AG04450 (cell line): ENCODE measurements at regions not wholly inside any gene's neighbourhood (a gene's known extent, or its start where the extent isn't known, plus 50 kb on each side); places are given as distances from the start of the nearest gene placed in this dataset.

Experiments used
- CTCF ChIA-PET: fragments of 300-600, 350-600 bp; formaldehyde crosslinking; extraction: SDS; loops from one replicate; lab custom pipeline; 2022; ENCODE audit warnings: antibody characterized with exemption, inconsistent platforms; lab: Charles Lee
- POLR2A ChIA-PET: fragments of 350-600 bp; formaldehyde crosslinking; extraction: SDS; loops from one replicate; lab custom pipeline; 2021; ENCODE audit warnings: antibody characterized with exemption, inconsistent platforms; lab: Yijun Ruan, JAX
- DNase-seq: peaks from one replicate; pipeline ENCODE4 v3.0.0-alpha.2; 2011; ENCODE audit warnings: low read depth, low spot score
- H3K27ac ChIP-seq: one replicate; pipeline ENCODE4 v1.5.1; 2012; ENCODE audit warnings: low read depth, low read length, control low read depth
- H3K27me3 ChIP-seq: one replicate; pipeline ENCODE4 v1.6.0; 2012; ENCODE audit warnings: low read length; ENCODE audit not compliant: control insufficient read depth, insufficient read depth
- H3K4me3 ChIP-seq: 2 replicates; pipeline ENCODE4 v1.5.1; 2011; ENCODE audit warnings: mild to moderate bottlenecking, low read depth, low read length, control low read depth
- H3K9me3 ChIP-seq: 2 replicates; pipeline ENCODE4 v1.5.1; 2012; ENCODE audit warnings: low read length; ENCODE audit not compliant: control insufficient read depth, insufficient read depth
- CTCF ChIP-seq: IDR thresholded peaks from 2 replicates; pipeline ENCODE4 v1.5.1; 2011; ENCODE audit warnings: low read depth, low read length, control low read depth, inconsistent platforms

DNA sequence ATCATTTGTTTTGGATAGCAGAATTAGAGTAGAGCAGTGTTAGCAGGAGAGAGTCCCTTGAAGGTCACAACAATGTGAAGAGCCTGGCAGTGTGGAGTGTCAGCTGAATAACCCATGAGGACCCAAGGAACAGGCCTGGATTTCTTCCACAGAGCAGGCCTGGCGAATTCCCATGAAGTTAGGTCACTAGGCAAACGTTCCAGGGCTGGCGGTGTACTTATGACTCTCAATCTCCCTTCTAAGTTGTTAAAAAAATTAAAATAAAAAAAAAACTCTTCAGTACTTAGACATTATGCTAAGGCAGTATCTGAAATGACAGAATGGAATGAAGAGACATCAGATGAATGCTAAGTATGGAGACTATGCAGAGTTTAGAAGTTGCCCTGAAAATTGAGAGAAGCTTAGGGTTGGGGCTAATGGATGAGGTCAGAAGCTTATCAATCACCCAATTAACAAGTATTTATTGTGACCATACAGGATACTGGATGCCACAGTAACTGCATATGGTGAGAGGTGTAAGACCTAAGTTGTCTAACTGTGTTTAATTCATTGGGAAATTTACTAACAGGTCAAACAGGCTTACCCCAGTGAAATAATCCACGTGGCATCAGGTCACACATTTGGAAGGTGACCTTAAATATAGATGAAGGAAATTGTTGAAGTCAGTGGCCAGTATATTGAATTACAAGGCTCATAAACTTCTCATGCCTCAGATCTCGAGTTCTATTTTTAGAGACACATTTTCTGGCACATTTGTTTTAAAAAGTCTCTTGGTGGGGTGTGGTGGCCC is 126.2 kb upstream of the NRP1 start:
- POLR2A ChIA-PET, result no interaction called here
- Histone ChIP-seq H3K4me3 (no peak overlapping the region), H3K27me3 (no peaks in the 10 kb centered on the region), H3K27ac (no peak overlapping the region), H3K9me3 (no peaks in the 10 kb centered on the region)
- no peak for TF ChIP-seq CTCF
- CTCF ChIA-PET, result no interaction called here
- no peak for DNase-seq

DNA sequence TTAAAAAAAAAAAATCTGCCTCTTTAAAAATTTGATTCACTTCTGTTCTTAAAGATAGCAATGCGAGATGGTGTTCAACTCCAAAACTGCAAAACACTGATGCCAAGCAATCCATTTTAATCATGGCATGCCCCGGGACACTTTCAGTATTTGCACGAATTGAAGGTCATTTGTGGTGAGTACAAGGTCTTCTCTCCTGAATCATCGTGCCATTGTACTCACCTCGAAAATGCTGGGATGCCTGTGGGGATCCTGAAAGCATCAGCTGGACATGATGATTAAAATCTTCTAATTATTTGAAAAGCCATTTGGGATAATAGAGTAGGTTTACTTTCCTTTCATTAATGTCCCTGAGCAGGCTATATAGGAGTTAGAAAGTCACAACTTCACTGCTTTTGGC is 125.1 kb upstream of the NRP1 start:
- H3K9me3 ChIP-seq, result no peaks in the 10 kb centered on the region
- ChIA-PET POLR2A (no interaction called here), CTCF (no interaction called here)
- no peaks in the 10 kb centered on the region for H3K27me3 ChIP-seq
- H3K27ac ChIP-seq, result no peak overlapping the region
- no peak for TF ChIP-seq CTCF
- no peak overlapping the region for H3K4me3 ChIP-seq
- DNase-seq, result no peak

DNA sequence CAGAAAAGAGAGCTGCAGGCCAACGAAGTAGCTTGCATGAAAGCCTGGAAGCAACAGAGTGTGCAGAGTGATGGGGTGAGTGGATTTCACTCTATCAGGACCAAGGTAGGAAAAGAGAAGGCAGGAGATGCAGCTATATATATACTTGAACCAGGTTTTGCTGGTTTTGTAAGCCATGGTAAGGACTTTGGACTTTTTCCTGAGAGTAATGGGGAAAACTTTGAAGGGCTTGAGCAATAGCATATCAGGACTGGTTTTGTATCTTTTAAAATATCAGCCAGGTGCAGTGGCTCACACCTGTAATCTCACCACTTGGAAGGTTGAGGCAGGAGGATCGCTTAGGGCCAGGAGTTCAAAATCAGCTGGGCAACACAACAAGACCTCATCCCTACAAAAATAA is 120.6 kb upstream of the NRP1 start:
- no peak overlapping the region for H3K4me3 ChIP-seq
- no peak overlapping the region for H3K27ac ChIP-seq
- CTCF ChIA-PET, result no interaction called here
- POLR2A ChIA-PET, result no interaction called here
- peaks cover 2% of the 10 kb centered on the region; the same call in 1 of the 2 replicates for H3K9me3 ChIP-seq
- no peaks in the 10 kb centered on the region for H3K27me3 ChIP-seq
- no peak for TF ChIP-seq CTCF
- no peak for DNase-seq

DNA sequence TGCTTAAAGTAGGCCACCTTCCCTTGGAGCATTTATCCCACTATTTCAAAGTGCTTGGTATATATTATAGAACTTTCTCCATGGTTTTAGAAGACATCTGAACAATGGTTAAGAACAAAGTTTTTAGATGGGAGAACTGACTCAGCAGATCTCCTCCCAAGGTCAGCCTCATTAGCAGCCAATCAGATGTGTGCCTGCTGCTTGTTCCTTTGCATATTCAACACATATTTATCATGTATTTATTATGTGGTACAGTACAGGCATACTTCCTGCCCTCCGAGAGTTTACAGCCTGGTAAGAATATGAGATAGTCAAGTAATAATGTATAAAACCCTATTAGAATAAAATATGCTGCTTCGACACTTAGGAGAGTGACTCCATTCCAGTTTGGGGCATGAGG is 120.1 kb upstream of the NRP1 start:
- Histone ChIP-seq H3K27ac (no peak overlapping the region), H3K27me3 (no peaks in the 10 kb centered on the region), H3K9me3 (peaks cover 2% of the 10 kb centered on the region; the same call in 1 of the 2 replicates), H3K4me3 (no peak overlapping the region)
- ChIA-PET POLR2A (no interaction called here), CTCF (no interaction called here)
- no peak for TF ChIP-seq CTCF
- DNase-seq, result no peak
